ENCODE measurements at regions not wholly inside any gene's neighbourhood (a gene's known extent, or its start where the extent isn't known, plus 50 kb on each side); places are given as distances from the start of the nearest gene placed in this dataset.

- ATAC-seq (no peak), DNase-seq (ENCODE audit: low read depth, low spot score) (peak; percentile 4)
- H3K27me3 ChIP-seq (ENCODE audit: control insufficient read depth, insufficient read depth, low read length) = no peaks in the 10 kb centered on the region
- ChIA-PET POLR2A (no interaction called here), CTCF (no interaction called here)
- no peaks in the 10 kb centered on the region for H3K36me3 ChIP-seq (ENCODE audit: control insufficient read depth, insufficient read depth, low read length)
- BruUV-seq (replicated peaks) = no TSS peak
- in situ Hi-C loops (cut with HindIII; ENCODE audit: low pct_unique_long_range_greater_than_20kb, low sequenced_read_pairs) = no loop called here
- H3K9me3 ChIP-seq (ENCODE audit: control insufficient read depth, insufficient read depth, low read depth, low read length) = no peaks in the 10 kb centered on the region
- TF ChIP-seq CTCF (IDR thresholded peaks at IDR 0.05) = no peak
- H3K4me3 ChIP-seq (ENCODE audit: low read depth in 2 of 2, low read length in 2 of 2) = no peak overlapping the region
- H3K27ac ChIP-seq (ENCODE audit: low read length) = no peak overlapping the region
- H3K4me1 ChIP-seq (ENCODE audit: control insufficient read depth, insufficient read depth, low read length) = no peaks in the 10 kb centered on the region
- intact Hi-C loops (cut with micrococcal nuclease; ENCODE audit: unreplicated experiment) = no loop called here
Measured at GRCh38 chr20:6651016-6651415, 116.5 kb upstream of the BMP2 start.

- no peak for TF ChIP-seq POLR2AphosphoS5 (IDR thresholded peaks at IDR 0.05; ENCODE audit: low read depth, low read length)
- no peak for TF ChIP-seq CTCF (IDR thresholded peaks at IDR 0.05)
- TF ChIP-seq TCF7L2 (IDR thresholded peaks at IDR 0.05; ENCODE audit: low read depth, low read length) = no peak
- TF ChIP-seq REST (IDR thresholded peaks at IDR 0.05; ENCODE audit: insufficient read depth in 1 of 2, low read depth in 2 of 2, low read length in 1 of 2) = no peak
- TF ChIP-seq SIN3A (IDR thresholded peaks at IDR 0.05; ENCODE audit: borderline replicate concordance, insufficient read depth, low read depth, low read length) = no peak
- no peaks in the 10 kb centered on the region for H3K9me3 ChIP-seq (ENCODE audit: control insufficient read depth, insufficient read depth, low read depth, low read length)
Measured at GRCh38 chr20:6646021-6646636, 121.4 kb upstream of the BMP2 start.

More at GRCh38 chr20:6646021-6646636, 121.4 kb upstream of the BMP2 start:
- in situ Hi-C loops (cut with HindIII; ENCODE audit: low pct_unique_long_range_greater_than_20kb, low sequenced_read_pairs) (no loop called here), intact Hi-C loops (cut with micrococcal nuclease; ENCODE audit: unreplicated experiment) (no loop called here)
- ChIA-PET POLR2A (no interaction called here), CTCF (no interaction called here)
- DNase-seq (ENCODE audit: low read depth, low spot score) = no peak
- H3K4me1 ChIP-seq (ENCODE audit: control insufficient read depth, insufficient read depth, low read length) = no peaks in the 10 kb centered on the region
- no TSS peak for BruUV-seq (replicated peaks)
- no peaks in the 10 kb centered on the region for H3K27me3 ChIP-seq (ENCODE audit: control insufficient read depth, insufficient read depth, low read length)
- no peak overlapping the region for H3K27ac ChIP-seq (ENCODE audit: low read length)
- no peak for ATAC-seq
- H3K36me3 ChIP-seq (ENCODE audit: control insufficient read depth, insufficient read depth, low read length) = no peaks in the 10 kb centered on the region
- no peak overlapping the region for H3K4me3 ChIP-seq (ENCODE audit: low read depth in 2 of 2, low read length in 2 of 2)
